Psoas muscle (tissue), 7 donors: ENCODE measurements at regions not wholly inside any gene's neighbourhood (a gene's known extent, or its start where the extent isn't known, plus 50 kb on each side); places are given as distances from the start of the nearest gene placed in this dataset.

ENCODE experiments used
- ATAC-seq, 4 donors: fragments of 200-7000 bp; cut with Tn5 transposase; one replicate each; pipeline ENCODE4 v1.9.1; 2020; ENCODE audit warnings: moderate library complexity in 3 of 4, mild to moderate bottlenecking in 2 of 4
- DNase-seq, 2 donors: peaks; one replicate each; pipeline ENCODE4 v3.0.0-alpha.2; 2020
- H3K27ac ChIP-seq: fragments of 200-600 bp; one replicate; pipeline ENCODE4 v1.8.0; 2022
- H3K27me3 ChIP-seq, 3 donors: fragments of 200-600 bp in 1 of 3; one replicate each; pipeline versions ENCODE4 v1.6.1 to v1.8.0; 2013 to 2022; ENCODE audit warnings: low read length in 2 of 3, mild to moderate bottlenecking in 2 of 3, moderate library complexity in 1 of 3; ENCODE audit not compliant: insufficient read depth in 3 of 3
- H3K36me3 ChIP-seq, 2 donors: fragments of 200-600 bp in 1 of 2; one replicate each; pipeline versions ENCODE4 v1.6.1 to v1.8.0; 2013 to 2022; ENCODE audit warnings: low read depth in 1 of 2, mild to moderate bottlenecking in 1 of 2, moderate library complexity in 1 of 2; ENCODE audit not compliant: insufficient read depth in 1 of 2
- H3K4me1 ChIP-seq: fragments of 200-600 bp; one replicate; pipeline ENCODE4 v1.8.0; 2022
- H3K4me3 ChIP-seq: fragments of 200-600 bp; one replicate; pipeline ENCODE4 v1.8.0; 2022; ENCODE audit warnings: mild to moderate bottlenecking
- H3K9me3 ChIP-seq: fragments of 200-600 bp; one replicate; pipeline ENCODE4 v1.8.0; 2022
- CTCF ChIP-seq: fragments of 200-600 bp; IDR thresholded peaks from one replicate; pipeline ENCODE4 v1.8.0; 2022; ENCODE audit warnings: antibody characterized with exemption
- WGBS, 3 donors: extraction: QIAGEN DNeasy Blood & Tissue Kit; methylation state at CpG; one replicate each; pipeline versions ENCODE4 v1.1.6 to v1.1.7; 2013; 5-methylcytosine and 5-hydroxymethylcytosine counted together
- intact Hi-C, 2 donors: fragments of 100-400 bp; cut with DNase I; formaldehyde crosslinking; loops; one replicate each; pipeline versions ENCODE4 v1.11.0 to v1.14.2; 2022
- donor health status: healthy with polysubstance abuse.
- donor health status: DM: no; HTN: no; CAD: no; lungs with moderate emphysema.
- donor health status: Bipolar disorder and iron deficiency.
- donor health status: healthy.
- donor health status: DM: yes; HTN: yes; CAD: no.
- donor health status: DM: no; HTN: no; CAD: no.
- donor health status: DM: yes; HTN: yes; CAD: no.

- no peak for DNase-seq
- TF ChIP-seq CTCF = no peak
- WGBS, 3 donors = 70 to 93% (median 78%) methylated on average over 6 of the region's 6 CpGs
- intact Hi-C loops = no loop called here
- no peaks in the 10 kb centered on the region for H3K27me3 ChIP-seq
- no peaks in the 10 kb centered on the region for H3K36me3 ChIP-seq
- H3K27ac ChIP-seq = no peak overlapping the region
- H3K4me3 ChIP-seq = no peak overlapping the region
- H3K9me3 ChIP-seq = no peaks in the 10 kb centered on the region
- ATAC-seq = no peak
- H3K4me1 ChIP-seq = no peaks in the 10 kb centered on the region
Observed at GRCh38 chr6:139871165-139871710, 496.8 kb upstream of the CITED2 start.

- no peak overlapping the region for H3K27ac ChIP-seq
- intact Hi-C loops = no loop called here
- H3K4me3 ChIP-seq = no peak overlapping the region
- DNase-seq = no peak
- H3K4me1 ChIP-seq = no peaks in the 10 kb centered on the region
- no peaks in the 10 kb centered on the region for H3K27me3 ChIP-seq
- no peak for TF ChIP-seq CTCF
- no peaks in the 10 kb centered on the region for H3K36me3 ChIP-seq
- no peak for ATAC-seq
- 53 to 68% (median 58%) methylated on average over 2 of the region's 2 CpGs for WGBS, 3 donors
- no peaks in the 10 kb centered on the region for H3K9me3 ChIP-seq
Observed at GRCh38 chr6:139868576-139868975, 494.1 kb upstream of the CITED2 start.

GRCh38 chr6:139863964-139864363 lies 489.5 kb upstream of the CITED2 start:
- no peak for ATAC-seq
- no peak for TF ChIP-seq CTCF
- H3K27ac ChIP-seq = no peak overlapping the region
- H3K9me3 ChIP-seq = no peaks in the 10 kb centered on the region
- no peaks in the 10 kb centered on the region for H3K4me1 ChIP-seq
- no peak for DNase-seq
- no peak overlapping the region for H3K4me3 ChIP-seq
- no peaks in the 10 kb centered on the region for H3K27me3 ChIP-seq
- WGBS, 3 donors = 67 to 97% (median 77%) methylated on average over 1 of the region's 1 CpG
- intact Hi-C loops = no loop called here
- no peaks in the 10 kb centered on the region for H3K36me3 ChIP-seq

GRCh38 chr6:139863346-139863745 lies 488.9 kb upstream of the CITED2 start:
- intact Hi-C loops = no loop called here
- WGBS, 3 donors = 80 to 91% (median 85%) methylated on average over 1 of the region's 1 CpG

More at GRCh38 chr6:139863346-139863745, 488.9 kb upstream of the CITED2 start:
- Histone ChIP-seq H3K36me3 (no peaks in the 10 kb centered on the region), H3K4me3 (no peak overlapping the region), H3K9me3 (no peaks in the 10 kb centered on the region), H3K4me1 (no peaks in the 10 kb centered on the region), H3K27ac (no peak overlapping the region), H3K27me3 (no peaks in the 10 kb centered on the region)
- no peak for DNase-seq
- no peak for ATAC-seq
- TF ChIP-seq CTCF = no peak
